Right kidney (tissue), 1 donor: ENCODE measurements at regions not wholly inside any gene's neighbourhood (a gene's known extent, or its start where the extent isn't known, plus 50 kb on each side); places are given as distances from the start of the nearest gene placed in this dataset.
"Not testable (repeated sequence)": the region's sequence is repeated elsewhere in the genome, so short reads cannot be mapped to it uniquely, and the experiment has no call there.

Experiments
- DNase-seq: peaks from one replicate; pipeline ENCODE4 v3.0.0-alpha.2; 2016

GRCh38 chr3:1456781-1457311, 364.0 kb downstream of the CNTN6 start:
- no peak for DNase-seq

GRCh38 chr3:1462371-1462770, 369.5 kb downstream of the CNTN6 start:
- DNase-seq, result no peak

GRCh38 chr3:1462856-1463450, 370.1 kb downstream of the CNTN6 start:
- no peak for DNase-seq

GRCh38 chr3:1465091-1465490, 372.3 kb downstream of the CNTN6 start:
- DNase-seq, result not testable (repeated sequence)

GRCh38 chr3:1468145-1468544, 375.3 kb downstream of the CNTN6 start:
- no peak for DNase-seq

- no peak for DNase-seq
These were observed 376.4 kb downstream of the CNTN6 start for GRCh38 chr3:1469248-1469647.

GRCh38 chr3:1469687-1470086, 376.9 kb downstream of the CNTN6 start:
- no peak for DNase-seq

GRCh38 chr3:1477669-1478068, 384.8 kb downstream of the CNTN6 start:
- DNase-seq, result no peak

GRCh38 chr3:1495466-1495865, 402.6 kb downstream of the CNTN6 start:
- no peak for DNase-seq

- DNase-seq, result no peak
These were observed 406.9 kb downstream of the CNTN6 start for GRCh38 chr3:1499694-1500093.

GRCh38 chr3:1501406-1502115, 408.7 kb downstream of the CNTN6 start:
- no peak for DNase-seq

GRCh38 chr3:1506090-1506489, 413.3 kb downstream of the CNTN6 start:
- no peak for DNase-seq

GRCh38 chr3:1513662-1514061, 420.8 kb downstream of the CNTN6 start:
- DNase-seq, result no peak

GRCh38 chr3:1515882-1516281, 423.1 kb downstream of the CNTN6 start:
- DNase-seq, result no peak

GRCh38 chr3:1527786-1528185, 435.0 kb downstream of the CNTN6 start:
- DNase-seq, result no peak

- no peak for DNase-seq
These were observed 435.8 kb downstream of the CNTN6 start for GRCh38 chr3:1528621-1529020.

GRCh38 chr3:1529676-1530075, 436.9 kb downstream of the CNTN6 start:
- no peak for DNase-seq

GRCh38 chr3:1531981-1532380, 439.2 kb downstream of the CNTN6 start:
- no peak for DNase-seq

- no peak for DNase-seq
These were observed 440.2 kb downstream of the CNTN6 start for GRCh38 chr3:1532935-1533606.

- DNase-seq, result no peak
These were observed 440.9 kb downstream of the CNTN6 start for GRCh38 chr3:1533763-1534162.

GRCh38 chr3:1534252-1534651, 441.4 kb downstream of the CNTN6 start:
- DNase-seq, result no peak

- no peak for DNase-seq
These were observed 442.5 kb downstream of the CNTN6 start for GRCh38 chr3:1535361-1535760.

- DNase-seq, result no peak
These were observed 447.9 kb downstream of the CNTN6 start for GRCh38 chr3:1540686-1541085.

- DNase-seq, result no peak
These were observed 458.9 kb downstream of the CNTN6 start for GRCh38 chr3:1551741-1552140.
